ENCODE measurements at regions not wholly inside any gene's neighbourhood (a gene's known extent, or its start where the extent isn't known, plus 50 kb on each side); places are given as distances from the start of the nearest gene placed in this dataset.

DNA sequence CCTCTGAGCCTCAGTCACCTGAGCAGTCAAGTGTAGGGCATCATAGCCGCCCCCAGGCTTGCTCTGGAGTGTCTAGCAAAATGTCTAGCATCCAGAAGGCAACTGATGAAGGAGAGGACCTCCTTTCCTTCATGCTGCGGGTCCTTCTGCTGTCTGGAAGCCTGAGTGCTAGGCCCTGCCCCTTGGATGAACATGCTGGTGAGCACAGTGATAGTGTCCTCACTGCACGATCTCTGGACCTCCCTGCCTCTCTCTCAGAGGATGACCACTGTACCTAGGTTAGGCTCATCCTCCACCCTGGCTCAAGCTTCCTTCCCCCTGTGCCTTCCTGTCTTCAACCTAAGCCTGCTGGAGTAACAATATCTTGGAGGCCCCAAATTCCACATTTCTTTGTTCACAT lies 128.6 kb downstream of the TENT5C start:
- TF ChIP-seq, protein P1, sequence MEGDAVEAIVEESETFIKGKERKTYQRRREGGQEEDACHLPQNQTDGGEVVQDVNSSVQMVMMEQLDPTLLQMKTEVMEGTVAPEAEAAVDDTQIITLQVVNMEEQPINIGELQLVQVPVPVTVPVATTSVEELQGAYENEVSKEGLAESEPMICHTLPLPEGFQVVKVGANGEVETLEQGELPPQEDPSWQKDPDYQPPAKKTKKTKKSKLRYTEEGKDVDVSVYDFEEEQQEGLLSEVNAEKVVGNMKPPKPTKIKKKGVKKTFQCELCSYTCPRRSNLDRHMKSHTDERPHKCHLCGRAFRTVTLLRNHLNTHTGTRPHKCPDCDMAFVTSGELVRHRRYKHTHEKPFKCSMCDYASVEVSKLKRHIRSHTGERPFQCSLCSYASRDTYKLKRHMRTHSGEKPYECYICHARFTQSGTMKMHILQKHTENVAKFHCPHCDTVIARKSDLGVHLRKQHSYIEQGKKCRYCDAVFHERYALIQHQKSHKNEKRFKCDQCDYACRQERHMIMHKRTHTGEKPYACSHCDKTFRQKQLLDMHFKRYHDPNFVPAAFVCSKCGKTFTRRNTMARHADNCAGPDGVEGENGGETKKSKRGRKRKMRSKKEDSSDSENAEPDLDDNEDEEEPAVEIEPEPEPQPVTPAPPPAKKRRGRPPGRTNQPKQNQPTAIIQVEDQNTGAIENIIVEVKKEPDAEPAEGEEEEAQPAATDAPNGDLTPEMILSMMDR (IDR thresholded peaks at IDR 0.05; ENCODE audit: control extremely low read depth in 1 of 3, insufficient read depth in 1 of 3, low read depth in 1 of 3, low read length in 3 of 3) = no peak
- no peak for TF ChIP-seq EZH2 (IDR thresholded peaks at IDR 0.05; ENCODE audit: low read depth, low read length, severe bottlenecking)
- no peak for TF ChIP-seq CHD2 (IDR thresholded peaks at IDR 0.05; ENCODE audit: low read length)
- no peak for TF ChIP-seq RAD21 (IDR thresholded peaks at IDR 0.05 in 1 of 2, conservative IDR thresholded peaks at IDR 0.05 in 1 of 2; ENCODE audit: low read depth in 2 of 2, low read length in 2 of 2)

Data from H1 (cell line).